ENCODE measurements at regions not wholly inside any gene's neighbourhood (a gene's known extent, or its start where the extent isn't known, plus 50 kb on each side); places are given as distances from the start of the nearest gene placed in this dataset.

DNA sequence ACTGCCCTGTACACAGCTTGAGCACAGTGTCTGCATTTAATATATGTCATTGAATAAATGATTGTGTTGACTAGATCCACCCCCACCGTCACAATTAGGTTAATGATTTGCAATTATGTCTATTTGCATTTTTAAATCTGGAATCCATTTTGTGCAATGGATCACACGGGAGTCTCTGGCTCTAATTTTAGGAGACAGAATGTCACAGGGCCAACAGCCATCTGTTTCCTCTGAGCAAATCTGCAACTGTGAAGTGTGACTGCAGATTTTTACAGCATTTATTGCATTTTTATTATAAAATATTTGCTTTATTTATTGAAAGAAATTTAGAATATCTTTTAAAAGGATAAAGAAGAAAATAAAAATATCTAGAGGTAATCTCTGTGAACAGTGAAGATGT, 316.8 kb downstream of the HS3ST1 start:
- Histone ChIP-seq H3K4me2 (ENCODE audit: insufficient read depth in 1 of 2, low read depth in 2 of 2, low read length in 2 of 2) (no peak overlapping the region), H3K79me2 (ENCODE audit: control insufficient read depth in 1 of 2, insufficient read depth in 2 of 2, low read length in 2 of 2) (no peaks in the 10 kb centered on the region), H3K9me3 (ENCODE audit: insufficient read depth in 2 of 2, low read depth in 1 of 2, low read length in 1 of 2) (no peaks in the 10 kb centered on the region), H4K20me1 (replicated peaks in 1 of 2; ENCODE audit: control insufficient read depth in 1 of 2, insufficient read depth in 2 of 2, low read length in 2 of 2) (no peaks in the 10 kb centered on the region), H3K79me1 (ENCODE audit: low read depth, low read length) (no peaks in the 10 kb centered on the region), H3K23ac (ENCODE audit: insufficient read length) (no peak overlapping the region), H2BK15ac (ENCODE audit: low read length) (no peak overlapping the region), H3K4me3 (ENCODE audit: extremely low read depth in 1 of 4, insufficient read depth in 2 of 4, low read depth in 3 of 4, low read length in 4 of 4) (no peak overlapping the region), H3K4ac (replicated peaks; ENCODE audit: insufficient read length, low read depth, low read length) (no peak overlapping the region), H2BK12ac (ENCODE audit: low read depth, low read length) (no peak overlapping the region), H2AFZ (ENCODE audit: low read length) (no peak overlapping the region), H3K27ac (ENCODE audit: low read depth, low read length) (no peak overlapping the region), H2BK5ac (ENCODE audit: low read depth, low read length) (no peak overlapping the region), H4K8ac (ENCODE audit: extremely low read depth, insufficient read depth, low read length) (no peak overlapping the region), H3K9ac (replicated peaks in 1 of 4; ENCODE audit: extremely low read depth in 1 of 4, low read depth in 3 of 4, low read length in 3 of 4) (no peak overlapping the region), H2AK5ac (ENCODE audit: low read depth, low read length) (no peak overlapping the region), H4K91ac (replicated peaks; ENCODE audit: insufficient read length, low read length) (no peak overlapping the region), H3K23me2 (ENCODE audit: low read depth, low read length) (no peaks in the 10 kb centered on the region), H3K27me3 (replicated peaks in 1 of 4; ENCODE audit: control insufficient read depth in 3 of 4, extremely low read depth in 1 of 4, insufficient read depth in 3 of 4, low read length in 3 of 4) (no peaks in the 10 kb centered on the region), H3K36me3 (ENCODE audit: control insufficient read depth in 2 of 4, insufficient read depth in 4 of 4, low read length in 3 of 4) (no peaks in the 10 kb centered on the region), H3K18ac (ENCODE audit: extremely low read depth, low read length) (no peak overlapping the region), H2BK20ac (ENCODE audit: low read length) (no peak overlapping the region), H4K5ac (ENCODE audit: insufficient read length, low read depth, low read length) (no peak overlapping the region), H2BK120ac (replicated peaks; ENCODE audit: low read depth, low read length) (no peak overlapping the region), H3K56ac (replicated peaks; ENCODE audit: insufficient read length, low read depth, low read length) (no peak overlapping the region), H3K14ac (ENCODE audit: insufficient read length) (no peak overlapping the region), H3K4me1 (replicated peaks in 1 of 4; ENCODE audit: control insufficient read depth in 3 of 4, insufficient read depth in 4 of 4, low read length in 3 of 4) (peaks cover 0 to 3% (median 0%) of the 10 kb centered on the region in 4 experiments; a peak in 2 of 7 replicates)
- FAIRE-seq = no peak
- ChIA-PET CTCF (ENCODE audit: partially characterized antibody) (no interaction called here), POLR2A (ENCODE audit: partially characterized antibody) (no interaction called here)
- DNase-seq (ENCODE audit: low read depth in 1 of 2, low spot score in 2 of 2) = no peak
- WGBS, 2 experiments (ENCODE audit: extremely low coverage in 1 of 2, insufficient coverage in 1 of 2, insufficient read length in 1 of 2, insufficient replicate concordance in 2 of 2, low coverage in 1 of 2, low lambda C conversion rate in 2 of 2, missing lambda C conversion rate in 1 of 2) = 94% methylated on average over 2 of the region's 2 CpGs; no CpG with 5 or more reads in 1 of the 2 experiments
- no peak for TF ChIP-seq CHD2 (IDR thresholded peaks at IDR 0.05; ENCODE audit: low read length)
- TF ChIP-seq RFX5 (IDR thresholded peaks at IDR 0.05; ENCODE audit: borderline replicate concordance, low read depth, low read length) = no peak
- TF ChIP-seq CTCF (IDR thresholded peaks at IDR 0.05; ENCODE audit: control extremely low read depth in 1 of 3, insufficient read depth in 1 of 3, low read depth in 1 of 3, low read length in 3 of 3) = no peak
- TF ChIP-seq EZH2 (IDR thresholded peaks at IDR 0.05; ENCODE audit: low read depth, low read length, severe bottlenecking) = no peak
- no peak for TF ChIP-seq SAP30 (IDR thresholded peaks at IDR 0.05; ENCODE audit: insufficient read depth, insufficient replicate concordance, low read length)
- TF ChIP-seq SIX5 (IDR thresholded peaks at IDR 0.05; ENCODE audit: low read depth, low read length) = no peak
- TF ChIP-seq SP2 (IDR thresholded peaks at IDR 0.05; ENCODE audit: low read length) = no peak
- TF ChIP-seq MAFK (IDR thresholded peaks at IDR 0.05; ENCODE audit: low read depth, low read length) = no peak
- no peak for TF ChIP-seq TEAD4 (IDR thresholded peaks at IDR 0.05; ENCODE audit: low read depth, low read length)
- no peak for TF ChIP-seq YY1 (IDR thresholded peaks at IDR 0.05; ENCODE audit: low read depth, low read length)
- TF ChIP-seq SRF (IDR thresholded peaks at IDR 0.05; ENCODE audit: low read depth, low read length) = no peak
- no peak for TF ChIP-seq CTBP2 (IDR thresholded peaks at IDR 0.05; ENCODE audit: borderline replicate concordance, insufficient read depth, insufficient read length, low read length)
- no peak for TF ChIP-seq CBX8 (IDR thresholded peaks at IDR 0.05; ENCODE audit: borderline replicate concordance, low read depth, low read length)

Measured in H1 (cell line).